NCI-H69 (cell line): ENCODE measurements at regions not wholly inside any gene's neighbourhood (a gene's known extent, or its start where the extent isn't known, plus 50 kb on each side); places are given as distances from the start of the nearest gene placed in this dataset.
A peak's percentile ranks its signal among the peaks of the same experiment; 100 is the strongest.

Experiments
- DNase-seq: peaks from one replicate; lab custom pipeline; 2025; lab: John Stamatoyannopoulos, UW

DNA sequence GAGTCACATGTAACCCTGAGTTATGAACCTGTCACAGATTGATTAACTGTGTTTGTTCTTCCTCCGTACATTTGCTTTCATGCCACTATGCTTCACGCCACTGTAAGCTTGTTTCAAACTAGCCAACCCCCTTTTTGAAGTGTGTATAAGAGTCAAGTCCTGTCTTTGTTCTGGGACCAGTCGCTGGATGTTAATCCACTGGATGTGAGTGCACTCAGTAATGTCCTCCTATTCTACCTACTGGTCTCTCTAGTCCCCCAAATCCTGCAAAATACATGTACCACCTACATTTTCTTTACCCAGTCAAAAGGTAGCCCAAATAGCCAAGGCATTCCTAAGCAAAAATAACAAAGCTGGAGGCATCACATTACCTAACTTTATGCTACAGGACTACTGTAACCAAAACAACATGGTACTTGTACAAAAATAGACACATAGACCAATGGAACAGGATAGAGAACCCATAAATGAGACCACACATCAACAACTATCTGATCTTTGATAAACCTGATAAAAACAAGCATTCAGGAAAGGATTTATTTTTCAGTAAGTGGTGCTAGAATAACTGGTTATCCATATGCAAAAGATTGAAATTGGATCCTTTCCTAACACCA, 1139.1 kb upstream of the SEMA6A start:
- DNase-seq: peak; percentile 38

DNA sequence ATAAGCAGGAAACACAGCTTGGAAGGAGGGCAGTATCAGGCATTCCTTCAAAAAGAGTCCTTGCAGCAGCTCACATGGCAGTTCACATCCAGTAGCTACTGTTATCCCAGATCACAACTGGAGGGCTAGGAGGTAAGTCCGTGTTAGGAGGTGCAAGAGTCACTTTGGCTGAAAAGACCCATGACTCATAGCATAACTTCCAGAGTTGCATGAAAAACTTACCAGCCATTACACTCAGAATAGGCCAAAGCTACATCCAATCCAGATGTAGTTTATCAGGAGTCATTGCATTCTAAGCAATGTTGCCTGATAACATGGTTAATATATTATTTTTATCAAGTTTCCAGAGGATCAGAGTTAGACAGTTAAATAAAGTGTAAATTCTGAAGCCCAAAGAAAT, 1126.4 kb upstream of the SEMA6A start:
- no peak for DNase-seq

DNA sequence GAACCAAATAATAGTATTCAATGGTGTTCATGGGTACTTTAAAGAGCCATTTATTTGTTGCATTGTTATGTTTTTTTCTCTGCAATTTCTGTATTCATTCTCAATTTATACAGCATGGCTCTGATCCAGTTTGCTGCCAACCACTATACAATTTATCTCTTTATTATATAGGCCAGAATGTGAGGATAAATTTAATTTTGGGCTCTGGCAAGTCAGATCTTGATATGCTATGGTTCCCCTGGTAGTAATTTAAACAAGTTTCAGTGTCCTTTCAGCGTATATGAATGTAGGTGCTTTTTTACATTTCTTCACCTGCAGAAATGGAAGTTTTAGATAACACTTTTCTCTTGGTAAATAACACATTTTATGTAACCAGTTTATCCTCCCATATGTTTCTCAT, 1118.0 kb upstream of the SEMA6A start:
- no peak for DNase-seq

DNA sequence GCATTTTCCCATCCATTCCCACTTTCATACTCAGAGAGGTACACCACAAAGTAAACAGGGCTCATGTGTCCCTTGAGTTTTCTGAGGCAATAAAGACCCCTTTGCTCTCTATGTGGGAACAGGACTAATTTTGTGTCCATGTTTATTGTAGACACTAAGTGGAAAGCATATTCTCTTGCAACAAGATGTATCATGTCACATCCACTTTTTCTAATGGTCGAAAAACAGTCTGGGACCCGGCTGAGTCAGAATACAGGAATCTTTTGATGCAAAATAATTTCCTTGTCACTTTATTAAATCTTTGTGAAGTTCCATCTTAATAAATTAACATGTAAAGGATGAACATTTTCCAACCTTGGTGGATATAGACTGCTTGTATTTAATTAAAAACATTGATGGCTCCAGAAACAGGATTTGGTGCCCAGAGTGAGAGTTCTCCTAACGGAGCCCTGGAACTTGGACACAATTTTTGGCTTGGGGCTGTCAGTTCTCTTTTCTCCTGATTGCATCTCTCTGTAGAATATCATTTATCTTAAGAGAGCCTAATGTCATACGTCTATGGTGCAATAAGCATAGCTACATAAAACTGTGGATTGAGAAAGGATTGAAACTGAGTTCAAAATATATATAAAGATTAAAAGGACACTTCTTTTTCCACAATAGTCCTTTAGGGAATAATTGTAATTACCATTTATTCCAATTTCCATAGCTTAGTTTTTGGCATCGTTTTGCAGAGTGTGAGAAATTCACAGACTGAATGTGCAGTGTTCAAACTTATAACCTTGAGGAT, 1116.7 kb upstream of the SEMA6A start:
- DNase-seq: no peak

DNA sequence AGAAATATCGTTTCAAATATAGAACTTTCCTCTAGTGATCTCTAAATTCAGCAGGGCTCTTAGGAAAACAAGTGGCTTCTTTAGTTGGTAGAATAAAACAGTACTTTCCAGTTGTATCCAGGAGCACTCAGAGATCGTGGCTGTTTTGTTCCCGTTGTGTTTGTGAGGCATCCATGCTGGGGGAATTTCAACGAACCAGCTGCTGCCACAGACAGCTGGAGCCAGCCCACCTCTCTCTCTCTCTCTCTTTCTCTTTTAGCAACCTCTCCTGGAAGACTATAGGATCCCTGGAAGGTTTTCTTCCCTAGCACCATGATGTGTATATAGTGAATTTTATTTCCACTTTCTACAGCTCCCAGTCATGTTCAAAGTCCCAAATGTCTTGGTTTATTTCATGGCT, 1116.0 kb upstream of the SEMA6A start:
- DNase-seq: peak; percentile 15

DNA sequence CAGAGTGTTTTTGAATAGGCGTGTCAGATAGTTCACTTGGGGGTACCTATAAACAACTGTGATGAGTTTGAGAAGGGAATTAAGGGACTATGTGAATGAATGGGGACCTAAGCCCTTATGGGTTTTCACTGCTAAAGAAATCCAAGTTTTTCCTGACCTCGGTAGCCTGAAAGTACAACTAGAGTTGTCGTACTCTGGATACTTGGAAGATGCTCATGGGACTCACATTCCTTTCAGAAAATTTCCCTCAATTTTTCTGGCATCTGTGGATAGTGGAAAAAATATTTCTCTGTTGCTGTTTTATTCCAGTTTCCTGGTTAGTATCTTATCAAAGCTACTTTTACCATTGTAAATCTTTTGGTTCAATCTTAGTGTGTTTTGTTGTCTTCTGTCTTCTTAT, 1112.3 kb upstream of the SEMA6A start:
- DNase-seq: no peak

DNA sequence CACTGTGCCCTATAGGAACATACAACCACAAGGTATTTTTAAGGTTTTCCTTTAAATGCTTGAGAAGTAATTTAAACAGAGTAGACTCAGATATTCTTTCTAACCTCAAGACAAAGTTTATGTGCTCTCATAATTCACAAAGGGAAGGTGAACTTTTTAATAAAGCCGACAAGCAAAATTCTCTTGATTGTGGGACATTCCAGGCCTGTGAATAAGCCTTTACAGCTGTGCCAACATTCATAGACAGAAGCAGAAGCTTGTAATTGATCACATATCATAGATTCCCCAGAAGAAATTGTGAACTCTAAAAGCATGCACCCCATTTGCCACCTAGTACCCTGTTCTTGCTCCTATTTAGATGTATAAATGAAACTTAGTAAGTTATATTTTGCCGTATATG, 1107.8 kb upstream of the SEMA6A start:
- no peak for DNase-seq

DNA sequence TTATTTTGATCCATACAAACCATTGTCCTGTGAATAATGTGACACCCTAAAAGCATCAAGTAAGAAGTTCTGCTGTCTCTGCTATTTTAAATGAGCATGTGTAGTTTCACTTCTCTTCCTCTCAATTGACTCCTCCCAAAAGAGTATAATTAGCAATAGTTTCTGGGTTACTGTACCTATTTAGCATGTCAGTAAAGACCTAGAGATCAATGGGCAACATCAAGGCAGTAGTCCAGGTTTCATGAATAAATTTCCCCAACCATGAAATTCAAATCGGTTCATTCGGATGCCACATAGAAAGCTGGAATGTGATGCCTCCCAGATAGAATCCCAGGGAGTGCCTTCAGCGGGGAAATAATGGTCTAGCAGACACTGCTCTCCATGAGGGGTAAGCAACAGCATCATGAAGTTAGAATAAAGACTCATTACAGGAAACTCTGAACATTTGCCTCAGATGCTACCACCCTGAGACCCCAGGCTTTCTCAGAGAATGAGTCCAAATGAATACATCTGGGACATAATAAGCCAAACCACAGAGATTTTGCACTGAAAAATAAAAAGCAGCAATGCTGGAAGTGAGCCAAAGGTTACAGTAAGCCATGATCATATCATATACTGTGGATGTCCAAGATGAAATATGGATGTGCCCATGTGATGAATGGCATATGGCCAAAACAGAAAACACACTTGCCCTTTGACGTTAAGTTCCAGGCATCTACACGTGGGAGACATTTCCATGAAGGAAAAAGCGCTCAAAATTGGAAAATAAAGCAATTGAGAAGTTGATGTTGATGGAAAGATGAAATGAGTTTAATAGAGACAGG, 1107.0 kb upstream of the SEMA6A start:
- DNase-seq: peak; percentile 13

DNA sequence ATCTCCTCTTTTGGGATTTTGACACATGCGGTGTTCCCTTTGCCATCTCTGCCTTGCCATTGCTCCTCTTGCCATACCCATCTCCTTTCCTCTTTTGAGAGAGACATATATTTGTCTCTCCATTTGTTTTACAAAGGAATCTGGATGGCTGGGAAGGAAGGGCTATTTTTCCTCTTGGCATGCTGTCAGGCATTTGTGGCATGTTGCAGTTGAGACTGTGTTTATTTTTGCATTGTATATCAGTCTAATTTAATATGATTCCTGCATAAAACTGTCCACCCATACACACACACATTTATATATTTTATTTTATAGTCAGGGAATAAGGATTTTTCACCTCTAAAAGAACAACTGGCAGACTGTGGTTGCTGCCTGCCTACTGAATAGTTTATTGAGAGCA, 1105.8 kb upstream of the SEMA6A start:
- no peak for DNase-seq

DNA sequence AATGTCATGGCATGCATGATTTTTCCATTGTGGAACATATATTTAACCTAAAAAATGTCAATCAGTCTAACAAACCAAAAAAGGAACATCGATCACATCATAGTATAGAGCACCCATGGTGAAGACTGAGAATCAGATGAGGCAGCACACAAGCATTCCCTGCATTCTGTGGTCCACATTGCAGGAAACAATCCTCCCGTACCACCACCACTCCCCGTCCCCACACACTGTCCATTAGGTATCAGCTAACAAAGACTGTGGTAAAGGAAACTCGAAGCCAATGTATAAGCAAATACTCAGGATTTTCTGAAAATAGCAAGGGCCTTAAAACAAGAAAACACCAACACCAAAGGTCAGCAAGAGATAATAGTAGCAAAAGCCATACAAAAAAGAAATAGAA, 1104.4 kb upstream of the SEMA6A start:
- no peak for DNase-seq

DNA sequence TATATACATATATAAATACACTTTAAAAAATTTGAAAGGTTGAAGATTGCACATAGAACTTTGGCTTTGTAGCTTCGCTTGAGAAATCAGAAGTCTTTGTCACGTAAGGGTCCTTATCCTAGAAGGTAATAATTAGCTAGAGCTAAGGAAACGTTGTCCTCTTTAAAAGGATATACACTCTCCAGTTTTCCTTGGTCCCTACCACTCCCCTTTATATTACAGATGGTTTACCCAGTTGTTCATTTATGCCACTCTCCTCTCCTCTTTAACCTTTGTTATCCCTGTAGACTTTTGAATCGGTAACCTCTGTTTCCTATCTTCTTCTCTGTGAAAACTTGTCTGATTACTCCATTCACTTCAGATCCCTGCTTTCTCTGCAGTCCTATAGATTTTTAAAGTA, 1101.0 kb upstream of the SEMA6A start:
- DNase-seq: no peak

DNA sequence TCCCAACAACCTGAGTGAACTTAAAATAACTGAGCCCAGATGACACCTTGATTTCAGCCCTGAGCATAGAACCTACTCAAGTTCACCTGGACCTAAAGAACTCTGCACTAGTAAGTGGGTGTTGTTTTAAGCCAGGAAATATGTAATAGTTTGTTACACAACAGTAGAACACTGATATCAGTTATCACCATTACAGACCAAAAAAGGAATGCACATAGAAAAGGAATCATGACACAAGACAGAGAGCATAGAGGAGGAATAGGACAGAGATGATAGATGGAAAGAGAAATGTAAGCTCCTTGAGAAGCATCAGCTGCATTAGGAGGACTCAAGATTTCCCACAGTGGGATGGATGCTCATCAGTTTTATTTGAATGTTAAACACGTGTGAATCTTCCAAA, 1096.9 kb upstream of the SEMA6A start:
- no peak for DNase-seq

DNA sequence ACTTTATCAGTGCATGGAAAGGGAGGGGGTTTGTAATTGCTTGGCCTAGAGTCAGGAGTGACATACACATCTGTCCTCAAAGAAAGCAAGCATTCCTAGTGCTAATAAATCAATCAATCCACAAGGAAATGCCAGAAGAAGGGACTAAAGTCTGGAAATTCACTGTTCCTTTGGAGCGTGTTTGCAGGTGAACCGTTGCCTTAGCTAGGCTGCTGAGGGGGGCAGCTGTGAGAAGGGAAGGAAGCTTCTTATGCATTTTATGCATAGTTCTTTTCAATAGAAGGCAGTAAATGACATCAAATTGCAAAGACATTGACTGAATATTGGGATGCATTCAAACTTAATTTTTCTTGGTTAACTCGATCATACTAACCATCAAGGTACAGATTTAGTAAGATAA, 1092.5 kb upstream of the SEMA6A start:
- DNase-seq: no peak

DNA sequence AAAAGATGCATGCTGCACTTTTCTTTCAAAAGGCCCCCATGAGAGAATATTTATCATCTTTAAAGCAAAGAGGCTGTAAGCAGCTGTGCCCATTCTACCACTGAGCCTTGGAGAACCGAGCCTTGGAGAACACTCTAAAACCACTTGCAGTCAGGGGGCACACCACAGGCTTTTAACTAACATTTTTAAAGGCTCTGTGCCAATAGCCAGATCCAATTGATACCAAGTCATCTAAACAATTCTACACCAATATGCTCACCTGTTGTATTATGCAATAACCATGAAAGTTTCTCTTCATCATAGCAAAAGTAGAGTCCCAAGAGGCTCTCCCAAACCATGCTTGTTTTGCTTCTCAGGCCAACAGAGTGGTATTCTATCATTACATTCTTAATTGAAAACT, 1090.5 kb upstream of the SEMA6A start:
- no peak for DNase-seq

DNA sequence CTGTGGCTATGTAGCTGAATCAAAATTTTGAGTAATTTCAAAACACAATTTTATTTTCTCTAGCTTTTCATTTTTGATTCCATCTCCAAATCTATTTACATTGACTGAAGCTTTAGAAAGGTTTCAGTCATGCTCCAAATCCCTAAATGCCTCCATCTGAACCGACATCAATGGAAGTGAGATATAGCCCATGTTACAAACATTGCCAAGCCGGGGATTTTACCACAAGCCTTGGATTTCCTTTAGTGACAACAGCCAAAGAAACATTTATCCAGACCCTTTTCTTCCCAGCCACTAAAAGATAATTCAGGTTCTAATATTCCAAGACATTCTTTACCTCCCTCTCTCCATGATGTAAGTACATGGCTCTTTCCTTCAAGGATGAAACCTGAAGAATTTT, 1087.7 kb upstream of the SEMA6A start:
- DNase-seq: no peak

DNA sequence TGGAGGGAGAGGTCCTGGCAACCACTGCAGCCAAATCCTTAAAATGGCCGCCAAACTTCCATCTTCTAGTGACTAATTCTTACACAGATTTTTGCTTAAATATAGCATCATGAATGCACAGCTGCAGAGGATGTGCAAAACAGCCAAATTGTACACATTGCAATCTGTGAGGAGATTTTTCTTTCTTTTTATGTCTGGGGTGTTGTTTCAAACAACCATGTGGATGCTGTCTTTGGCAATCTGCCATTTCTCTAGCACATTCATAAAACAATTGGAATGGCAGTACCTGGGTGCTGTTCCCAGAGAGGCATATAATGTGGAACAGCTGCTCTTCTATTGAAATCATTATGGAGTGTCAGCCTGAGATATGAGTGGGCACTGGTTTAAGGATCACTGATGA, 1082.9 kb upstream of the SEMA6A start:
- DNase-seq: peak; percentile 96

DNA sequence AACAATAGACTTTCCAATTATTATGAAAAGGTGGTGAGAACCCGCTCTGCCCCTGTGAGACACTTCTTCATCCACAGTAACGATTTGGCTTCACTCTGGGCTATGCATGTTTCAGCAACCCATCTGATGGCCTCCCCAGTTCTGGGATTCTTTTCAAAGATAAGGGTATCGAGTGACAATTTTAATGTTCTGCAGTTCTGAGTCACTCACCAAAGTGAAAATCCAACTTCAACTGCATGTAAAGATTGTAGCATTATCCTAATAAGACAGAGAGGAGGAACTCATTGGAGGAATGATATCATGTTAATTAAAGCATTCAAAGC, 1078.3 kb upstream of the SEMA6A start:
- DNase-seq: peak; percentile 54

DNA sequence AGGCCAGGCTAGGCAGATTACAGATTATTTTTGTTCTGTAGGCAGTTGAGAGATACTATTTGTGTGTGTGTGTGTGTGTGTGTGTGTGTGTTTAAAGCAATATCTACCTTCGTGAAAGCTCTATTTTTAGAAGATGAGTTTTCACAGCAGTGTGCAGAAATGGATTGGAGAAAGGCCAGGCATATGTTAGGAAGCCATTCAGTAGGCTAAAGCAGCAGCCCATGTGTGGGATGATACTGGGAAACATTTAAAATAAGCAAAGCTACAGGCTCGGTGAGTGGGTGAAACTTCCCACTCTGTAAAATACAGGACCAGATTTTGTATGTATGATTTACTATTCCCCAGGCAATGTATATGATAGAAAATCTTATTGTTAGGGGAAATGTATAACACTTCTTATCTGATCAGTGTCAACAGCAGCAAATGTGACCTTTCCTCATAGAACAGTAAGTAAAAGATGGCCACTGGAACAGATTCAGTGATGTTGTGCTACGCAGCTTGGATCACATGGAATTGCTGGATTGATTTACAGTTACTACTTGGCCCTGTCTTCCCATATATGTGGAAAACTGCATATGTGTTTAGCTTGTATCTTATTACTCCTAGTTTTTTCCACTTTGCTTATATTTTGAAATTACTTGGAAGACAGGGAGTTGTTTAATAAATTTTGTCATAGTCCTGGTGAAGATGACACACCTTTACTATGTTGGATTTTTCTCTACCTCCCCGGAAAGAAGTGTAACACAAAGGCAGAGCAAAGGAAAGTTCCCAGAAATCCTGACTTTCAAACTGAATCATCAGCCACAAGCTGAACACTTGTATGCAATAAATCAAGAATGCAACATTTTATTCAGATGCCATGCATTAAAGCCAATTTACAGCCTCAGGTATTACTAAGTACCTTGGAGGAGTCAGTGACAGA, 1077.7 kb upstream of the SEMA6A start:
- DNase-seq: peak; percentile 20

DNA sequence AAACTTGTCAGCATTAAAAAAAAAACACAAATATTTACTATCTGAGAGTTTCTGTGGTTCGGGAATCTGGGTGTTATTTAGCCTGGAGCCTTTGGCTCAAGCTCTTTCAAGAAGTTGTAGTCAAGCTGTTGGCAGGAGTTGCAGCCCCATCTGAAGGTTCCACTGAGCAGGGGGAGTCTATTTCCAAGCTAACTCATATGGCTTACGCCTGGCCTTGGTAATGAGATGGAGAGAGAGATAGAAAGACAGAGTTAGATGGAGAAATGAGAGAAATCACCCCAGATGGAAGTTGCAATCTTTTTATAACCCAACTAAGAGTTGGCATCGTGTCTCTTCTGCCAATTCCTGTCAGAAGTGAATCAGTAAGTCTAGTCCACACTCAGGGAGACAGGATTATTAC, 1075.2 kb upstream of the SEMA6A start:
- peak; percentile 29 for DNase-seq

DNA sequence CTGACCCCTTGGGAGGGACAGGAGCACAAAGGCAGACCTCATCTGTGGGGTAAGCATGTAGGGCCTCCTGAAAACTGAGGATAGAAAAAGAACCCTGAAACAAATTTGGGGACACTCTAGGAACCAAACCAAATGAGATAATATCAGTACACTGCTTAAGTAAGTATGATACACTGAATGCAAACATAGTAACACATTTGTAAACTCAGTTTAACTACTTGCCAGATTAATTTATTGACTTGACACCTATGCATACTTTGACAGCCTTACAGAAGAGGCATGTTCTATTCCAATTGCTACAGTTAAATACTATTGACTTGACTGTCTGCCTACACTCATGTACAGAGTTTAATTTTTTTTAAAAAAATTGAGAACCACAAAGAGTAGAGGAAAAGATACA, 1070.8 kb upstream of the SEMA6A start:
- DNase-seq: peak; percentile 14

DNA sequence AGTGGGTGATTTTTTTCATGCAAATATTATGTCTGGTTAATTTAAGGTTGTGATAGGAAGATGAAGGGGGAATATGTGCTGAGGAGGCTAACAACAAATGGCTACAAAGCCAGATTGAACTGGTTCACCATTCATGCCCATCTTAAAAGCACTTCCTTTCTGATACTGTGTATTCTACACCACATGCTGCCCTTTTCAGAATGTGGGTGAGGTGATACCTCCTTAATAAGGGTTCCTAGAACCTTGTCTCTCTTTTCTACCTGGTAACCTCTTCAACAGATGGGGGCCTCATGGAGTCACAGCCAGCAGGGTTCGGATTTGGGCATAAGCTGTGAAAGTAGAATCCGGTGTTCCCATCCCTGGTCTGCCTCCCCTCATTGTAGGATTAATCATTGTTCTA, 1064.0 kb upstream of the SEMA6A start:
- peak; percentile 12 for DNase-seq

DNA sequence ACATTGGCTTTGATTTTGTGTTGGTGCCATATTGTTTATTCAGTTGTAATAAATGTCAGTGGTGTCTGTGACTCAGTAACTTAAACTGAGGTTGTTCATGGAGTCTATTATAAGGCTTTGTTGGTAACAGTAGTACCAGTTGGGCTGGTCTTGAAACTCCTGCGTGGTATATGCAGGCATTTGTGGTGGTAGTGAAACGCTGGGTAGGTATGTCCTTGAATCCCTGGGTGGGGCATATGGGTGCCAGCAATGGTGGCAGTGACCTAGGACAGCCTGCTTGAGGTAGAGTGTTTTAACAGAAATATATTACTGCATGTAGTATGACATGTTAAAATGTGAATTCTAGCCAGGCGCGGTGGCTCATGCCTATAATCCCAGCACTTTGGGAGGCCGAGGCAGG, 1058.5 kb upstream of the SEMA6A start:
- no peak for DNase-seq
